B cell (primary cell): ENCODE measurements at regions not wholly inside any gene's neighbourhood (a gene's known extent, or its start where the extent isn't known, plus 50 kb on each side); places are given as distances from the start of the nearest gene placed in this dataset.

ENCODE experiments used
- ATAC-seq: fragments of 200-7000 bp; cut with Tn5 transposase; one replicate; pipeline ENCODE4 v1.10.0; 2021; ENCODE audit warnings: low read depth, mild to moderate bottlenecking, moderate number of reproducible peaks, moderate library complexity
- CTCF ChIA-PET: fragments of 350-600 bp; sonication (Branson Sonifier 250); formaldehyde crosslinking; loops from one replicate; lab custom pipeline; 2021; ENCODE audit warnings: antibody characterized with exemption, inconsistent platforms; lab: Charles Lee
- POLR2A ChIA-PET: fragments of 350-600 bp; sonication (Branson Sonifier 250); formaldehyde crosslinking; loops from one replicate; lab custom pipeline; 2021; ENCODE audit warnings: antibody characterized with exemption; lab: Charles Lee
- DNase-seq: peaks from one replicate; pipeline ENCODE4 v3.0.0; 2013
- H2AFZ ChIP-seq: 2 replicates; pipeline ENCODE4 v1.6.1; 2012; ENCODE audit warnings: mild to moderate bottlenecking, low read depth, low read length; ENCODE audit not compliant: insufficient read depth, poor library complexity, severe bottlenecking
- H3K27ac ChIP-seq, 2 donors: 1 replicate in 1 of 2; 2 replicates in 1 of 2; pipeline ENCODE4 v1.5.1; 2012 to 2013; ENCODE audit warnings: low read length in 2 of 2, mild to moderate bottlenecking in 2 of 2, moderate library complexity in 1 of 2
- H3K27me3 ChIP-seq, 4 experiments: fragments of 200-600 bp in 1 of 4; sonication (generic) in 1 of 4; replicated peaks in 1 of 4; 1 replicate in 2 of 4; 2 replicates in 2 of 4; pipeline versions ENCODE4 v1.6.1 to v1.7.0; 2013 to 2016; ENCODE audit warnings: low read length in 3 of 4, mild to moderate bottlenecking in 2 of 4, mixed read lengths in 1 of 4, moderate library complexity in 1 of 4; ENCODE audit not compliant: insufficient read depth in 4 of 4, control insufficient read depth in 3 of 4; ENCODE audit errors: control extremely low read depth in 1 of 4
- H3K36me3 ChIP-seq, 2 experiments: replicated peaks in 1 of 2; 1 replicate in 1 of 2; 2 replicates in 1 of 2; pipeline versions ENCODE4 v1.6.1 to v1.7.1; 2013; ENCODE audit warnings: low read length in 1 of 2; ENCODE audit not compliant: insufficient read depth in 2 of 2, control insufficient read depth in 1 of 2; ENCODE audit errors: control extremely low read depth in 1 of 2, extremely low read depth in 1 of 2
- H3K4me1 ChIP-seq, 2 donors: fragments of 200-600 bp in 1 of 2; sonication (generic) in 1 of 2; 1 replicate in 1 of 2; 2 replicates in 1 of 2; pipeline versions ENCODE4 v1.5.1 to v1.6.1; 2013 to 2017; ENCODE audit warnings: low read length in 2 of 2; ENCODE audit not compliant: control insufficient read depth in 2 of 2, insufficient read depth in 2 of 2
- H3K4me2 ChIP-seq: replicated peaks from 2 replicates; pipeline ENCODE3; 2012; ENCODE audit warnings: mild to moderate bottlenecking, low read depth, low read length; ENCODE audit not compliant: poor library complexity, severe bottlenecking
- H3K4me3 ChIP-seq, 5 experiments: fragments of 200-600 bp in 1 of 5; sonication (generic) in 1 of 5; 1 replicate in 3 of 5; 2 replicates in 2 of 5; pipeline versions ENCODE4 v1.5.1 to v1.7.0; 2011 to 2016; ENCODE audit warnings: low read length in 4 of 5, mild to moderate bottlenecking in 4 of 5, low read depth in 2 of 5, control low read depth in 1 of 5, moderate library complexity in 1 of 5; ENCODE audit not compliant: insufficient read depth in 1 of 5; ENCODE audit errors: control extremely low read depth in 1 of 5, extremely low read depth in 1 of 5
- H3K79me2 ChIP-seq: fragments of 200-600 bp; sonication (generic); one replicate; pipeline ENCODE4 v1.6.0; 2016; ENCODE audit warnings: low read length; ENCODE audit not compliant: control insufficient read depth, insufficient read depth
- H3K9ac ChIP-seq: fragments of 200-600 bp; sonication (generic); 2 replicates; pipeline ENCODE4 v1.6.1; 2017; ENCODE audit warnings: mild to moderate bottlenecking, low read length, moderate library complexity
- H3K9me3 ChIP-seq, 3 donors: one replicate each; pipeline versions ENCODE4 v1.6.1 to v1.7.1; 2013; ENCODE audit warnings: low read length in 2 of 3; ENCODE audit not compliant: control insufficient read depth in 2 of 3, insufficient read depth in 1 of 3; ENCODE audit errors: control extremely low read depth in 1 of 3
- H4K20me1 ChIP-seq: 2 replicates; pipeline ENCODE4 v1.6.0; 2012; ENCODE audit warnings: mild to moderate bottlenecking, low read length; ENCODE audit not compliant: insufficient read depth, control insufficient read depth, poor library complexity, severe bottlenecking
- H3K27ac Mint-ChIP-seq: one replicate; pipeline ENCODE4 v1.8.0; 2021; ENCODE audit warnings: mixed read lengths
- H3K27me3 Mint-ChIP-seq: one replicate; pipeline ENCODE4 v1.8.0; 2021; ENCODE audit warnings: mixed read lengths
- H3K4me1 Mint-ChIP-seq: one replicate; pipeline ENCODE4 v1.8.0; 2021; ENCODE audit warnings: mixed read lengths
- H3K4me3 Mint-ChIP-seq: one replicate; pipeline ENCODE4 v1.8.0; 2021; ENCODE audit warnings: mixed read lengths
- H3K9me3 Mint-ChIP-seq: one replicate; pipeline ENCODE4 v1.8.0; 2022; ENCODE audit warnings: mixed read lengths; ENCODE audit not compliant: insufficient read depth
- CTCF ChIP-seq: fragments of 200-600 bp; IDR thresholded peaks from one replicate; pipeline ENCODE4 v1.8.0; 2022; ENCODE audit warnings: antibody characterized with exemption, mild to moderate bottlenecking
- EZH2 ChIP-seq: IDR thresholded peaks from 2 replicates; pipeline ENCODE4 v1.6.1; 2012; ENCODE audit warnings: borderline replicate concordance, low read depth, mild to moderate bottlenecking, moderate library complexity, low read length; ENCODE audit not compliant: insufficient read depth, poor library complexity, severe bottlenecking
- WGBS: methylation state at CpG from one replicate; pipeline ENCODE4 v1.1.5; 2013; ENCODE audit warnings: missing lambda C conversion rate; ENCODE audit not compliant: insufficient coverage; 5-methylcytosine and 5-hydroxymethylcytosine counted together
- intact Hi-C: fragments of 100-400 bp; cut with micrococcal nuclease; formaldehyde crosslinking; loops from one replicate; pipeline ENCODE4 v1.10.0; 2022

- no peaks in the 10 kb centered on the region for H3K79me2 ChIP-seq
- no peak overlapping the region for H3K4me3 ChIP-seq
- H3K27ac ChIP-seq: no peak overlapping the region
- DNase-seq (no peak), ATAC-seq (no peak)
- intact Hi-C loops: no loop called here
- H4K20me1 ChIP-seq: no peaks in the 10 kb centered on the region
- no peaks in the 10 kb centered on the region for H3K36me3 ChIP-seq
- Mint-ChIP-seq H3K4me3 (no peak overlapping the region), H3K27ac (no peak overlapping the region), H3K9me3 (no peaks in the 10 kb centered on the region), H3K27me3 (no peaks in the 10 kb centered on the region), H3K4me1 (no peaks in the 10 kb centered on the region)
- 43% methylated on average over 1 of the region's 8 CpGs for WGBS
- H2AFZ ChIP-seq: no peak overlapping the region
- no peaks in the 10 kb centered on the region for H3K27me3 ChIP-seq
- H3K4me1 ChIP-seq: no peaks in the 10 kb centered on the region
- ChIA-PET POLR2A (no interaction called here), CTCF (no interaction called here)
- no peak for TF ChIP-seq CTCF
- no peak for TF ChIP-seq EZH2
- H3K9me3 ChIP-seq: peaks cover 0 to 8% (median 0%) of the 10 kb centered on the region in 3 donors
- no peak overlapping the region for H3K9ac ChIP-seq
- no peak overlapping the region for H3K4me2 ChIP-seq
Measured at GRCh38 chr15:91752081-91752785, 101.3 kb upstream of the SLCO3A1 start.

GRCh38 chr15:91759560-91759959, 93.9 kb upstream of the SLCO3A1 start:
- TF ChIP-seq EZH2 (no peak), CTCF (no peak)
- no peaks in the 10 kb centered on the region for H3K9me3 Mint-ChIP-seq

More at GRCh38 chr15:91759560-91759959, 93.9 kb upstream of the SLCO3A1 start:
- no peak overlapping the region for H3K4me2 ChIP-seq
- no peaks in the 10 kb centered on the region for H3K9me3 ChIP-seq
- ChIA-PET CTCF (no interaction called here), POLR2A (no interaction called here)
- no peaks in the 10 kb centered on the region for H3K4me1 ChIP-seq
- no peaks in the 10 kb centered on the region for H3K27me3 ChIP-seq
- no peak overlapping the region for H3K4me3 ChIP-seq
- intact Hi-C loops: no loop called here
- H4K20me1 ChIP-seq: no peaks in the 10 kb centered on the region
- H2AFZ ChIP-seq: no peak overlapping the region
- H3K36me3 ChIP-seq: no peaks in the 10 kb centered on the region
- H3K27ac Mint-ChIP-seq: no peak overlapping the region
- DNase-seq (no peak), ATAC-seq (no peak)
- no peaks in the 10 kb centered on the region for H3K79me2 ChIP-seq
- no peak overlapping the region for H3K27ac ChIP-seq
- 100% methylated on average over 2 of the region's 2 CpGs for WGBS
- H3K9ac ChIP-seq: no peak overlapping the region
- H3K27me3 Mint-ChIP-seq: peaks cover 14% of the 10 kb centered on the region
- no peak overlapping the region for H3K4me3 Mint-ChIP-seq
- H3K4me1 Mint-ChIP-seq: no peaks in the 10 kb centered on the region
